ENCODE measurements at regions not wholly inside any gene's neighbourhood (a gene's known extent, or its start where the extent isn't known, plus 50 kb on each side); places are given as distances from the start of the nearest gene placed in this dataset.

DNA sequence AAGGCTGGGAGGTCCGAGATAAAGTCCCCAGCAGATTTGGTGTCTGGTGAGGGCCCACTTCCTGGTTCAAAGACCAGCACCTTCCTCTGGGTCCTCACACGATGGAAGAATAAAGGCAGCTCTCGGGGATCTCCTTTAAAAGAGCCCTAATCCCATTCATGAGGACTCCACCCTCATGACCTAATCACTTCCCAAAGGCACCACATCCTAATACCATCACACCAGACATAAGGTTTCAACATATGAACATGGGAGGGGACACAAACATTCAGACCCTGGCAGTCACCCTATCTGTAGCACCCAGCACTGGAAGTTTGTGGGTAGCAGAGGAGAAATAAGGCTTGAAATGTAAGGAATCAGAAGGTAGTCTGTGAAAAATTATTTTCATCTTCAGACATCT, 112.9 kb upstream of the NOCT start:
- peaks cover 0 to 4% of the 10 kb centered on the region in 2 donors for H3K9me3 ChIP-seq (ENCODE audit: control insufficient read depth in 2 of 2, insufficient read depth in 1 of 2, low read depth in 1 of 2, low read length in 1 of 2)
- H3K27ac ChIP-seq (ENCODE audit: low read depth in 2 of 2, low read length in 1 of 2): no peak overlapping the region
- no peaks in the 10 kb centered on the region for H3K27me3 ChIP-seq (ENCODE audit: control insufficient read depth in 1 of 2, insufficient read depth in 2 of 2, low read length in 2 of 2)
- no peak overlapping the region for H3K4me3 ChIP-seq (ENCODE audit: low read depth in 1 of 2, low read length in 2 of 2)
- 48 to 60% methylated on average over 3 of the region's 3 CpGs for WGBS, 2 donors
- no peaks in the 10 kb centered on the region for H3K4me1 ChIP-seq (ENCODE audit: control insufficient read depth in 2 of 2, insufficient read depth in 2 of 2, low read length in 1 of 2)
- H3K36me3 ChIP-seq (ENCODE audit: control insufficient read depth in 2 of 2, insufficient read depth in 2 of 2, low read length in 1 of 2): no peaks in the 10 kb centered on the region

DNA sequence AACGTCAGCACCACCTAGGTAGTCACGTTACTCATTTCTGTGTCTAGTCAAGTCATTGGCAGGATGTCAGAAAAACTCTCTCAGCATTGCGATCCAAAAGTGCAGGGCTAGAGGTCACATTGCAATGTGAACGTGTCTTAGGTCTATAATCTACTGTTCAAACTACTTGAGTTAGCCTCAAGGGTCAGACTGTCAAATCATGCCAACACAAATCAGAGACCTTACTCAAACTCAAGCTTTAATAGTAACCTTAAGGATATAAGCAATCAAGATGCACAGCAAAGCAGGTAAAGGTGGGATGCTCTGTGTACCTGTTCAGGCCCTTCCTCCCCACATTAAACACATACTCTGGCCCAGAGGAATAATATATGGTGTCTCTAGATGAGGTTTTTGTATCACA, 114.4 kb upstream of the NOCT start:
- H3K36me3 ChIP-seq (ENCODE audit: control insufficient read depth in 2 of 2, insufficient read depth in 2 of 2, low read length in 1 of 2): no peaks in the 10 kb centered on the region
- H3K4me1 ChIP-seq (ENCODE audit: control insufficient read depth in 2 of 2, insufficient read depth in 2 of 2, low read length in 1 of 2): no peaks in the 10 kb centered on the region
- H3K27ac ChIP-seq (ENCODE audit: low read depth in 2 of 2, low read length in 1 of 2): no peak overlapping the region
- no peaks in the 10 kb centered on the region for H3K27me3 ChIP-seq (ENCODE audit: control insufficient read depth in 1 of 2, insufficient read depth in 2 of 2, low read length in 2 of 2)
- no peak overlapping the region for H3K4me3 ChIP-seq (ENCODE audit: low read depth in 1 of 2, low read length in 2 of 2)
- peaks cover 0 to 2% of the 10 kb centered on the region in 2 donors for H3K9me3 ChIP-seq (ENCODE audit: control insufficient read depth in 2 of 2, insufficient read depth in 1 of 2, low read depth in 1 of 2, low read length in 1 of 2)
- 82% methylated on average over 4 of the region's 4 CpGs for WGBS, 2 donors

DNA sequence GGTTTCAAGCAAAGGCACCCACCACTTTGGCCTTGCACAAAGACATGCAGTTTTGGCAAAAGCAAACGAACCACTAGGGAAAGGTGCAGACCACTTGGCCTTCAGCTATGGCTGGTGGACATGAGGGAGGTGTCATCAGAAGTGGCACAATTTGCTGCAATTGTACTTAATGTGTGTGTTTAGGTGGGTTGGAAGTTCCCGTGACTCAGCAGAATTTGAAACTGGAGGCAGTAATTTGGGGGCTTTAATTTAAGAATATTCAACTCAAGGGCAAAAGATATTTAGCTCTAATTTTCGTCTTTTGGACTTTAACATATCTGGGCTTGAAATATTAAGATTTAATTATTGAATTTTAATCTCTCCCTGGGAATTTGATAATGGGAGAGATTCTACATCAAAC, 115.6 kb upstream of the NOCT start:
- H3K4me3 ChIP-seq (ENCODE audit: low read depth in 1 of 2, low read length in 2 of 2): no peak overlapping the region
- no peaks in the 10 kb centered on the region for H3K27me3 ChIP-seq (ENCODE audit: control insufficient read depth in 1 of 2, insufficient read depth in 2 of 2, low read length in 2 of 2)
- WGBS, 2 donors: 71 to 78% methylated on average over 3 of the region's 3 CpGs
- H3K27ac ChIP-seq (ENCODE audit: low read depth in 2 of 2, low read length in 1 of 2): no peak overlapping the region
- no peaks in the 10 kb centered on the region for H3K36me3 ChIP-seq (ENCODE audit: control insufficient read depth in 2 of 2, insufficient read depth in 2 of 2, low read length in 1 of 2)
- H3K9me3 ChIP-seq (ENCODE audit: control insufficient read depth in 2 of 2, insufficient read depth in 1 of 2, low read depth in 1 of 2, low read length in 1 of 2): no peaks in the 10 kb centered on the region
- no peaks in the 10 kb centered on the region for H3K4me1 ChIP-seq (ENCODE audit: control insufficient read depth in 2 of 2, insufficient read depth in 2 of 2, low read length in 1 of 2)

DNA sequence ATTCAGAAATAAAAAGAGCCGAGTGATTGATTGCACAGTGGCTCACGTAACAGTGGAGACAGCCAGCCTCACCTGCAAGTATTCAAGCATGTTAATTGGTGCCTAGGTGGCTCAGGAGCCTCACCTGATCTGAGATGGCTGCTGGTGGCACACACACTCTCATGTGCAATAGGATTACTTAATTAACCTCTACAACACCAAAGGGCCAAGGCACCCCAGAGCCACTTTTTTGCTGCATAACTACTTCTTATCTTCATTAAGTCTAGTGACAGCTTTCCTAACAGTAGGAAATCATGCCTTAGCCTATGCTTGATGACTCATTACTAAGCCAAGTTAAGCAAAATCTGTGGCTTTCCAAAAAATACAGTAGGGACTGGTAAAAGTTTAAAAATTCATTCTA, 117.3 kb upstream of the NOCT start:
- Histone ChIP-seq H3K27me3 (ENCODE audit: control insufficient read depth in 1 of 2, insufficient read depth in 2 of 2, low read length in 2 of 2) (no peaks in the 10 kb centered on the region), H3K4me1 (ENCODE audit: control insufficient read depth in 2 of 2, insufficient read depth in 2 of 2, low read length in 1 of 2) (no peaks in the 10 kb centered on the region), H3K36me3 (ENCODE audit: control insufficient read depth in 2 of 2, insufficient read depth in 2 of 2, low read length in 1 of 2) (no peaks in the 10 kb centered on the region), H3K9me3 (ENCODE audit: control insufficient read depth in 2 of 2, insufficient read depth in 1 of 2, low read depth in 1 of 2, low read length in 1 of 2) (no peaks in the 10 kb centered on the region), H3K4me3 (ENCODE audit: low read depth in 1 of 2, low read length in 2 of 2) (no peak overlapping the region), H3K27ac (ENCODE audit: low read depth in 2 of 2, low read length in 1 of 2) (peak overlapping the region in 1 of 2 donors; percentile 55)
- 32 to 45% methylated on average over 2 of the region's 2 CpGs for WGBS, 2 donors

DNA sequence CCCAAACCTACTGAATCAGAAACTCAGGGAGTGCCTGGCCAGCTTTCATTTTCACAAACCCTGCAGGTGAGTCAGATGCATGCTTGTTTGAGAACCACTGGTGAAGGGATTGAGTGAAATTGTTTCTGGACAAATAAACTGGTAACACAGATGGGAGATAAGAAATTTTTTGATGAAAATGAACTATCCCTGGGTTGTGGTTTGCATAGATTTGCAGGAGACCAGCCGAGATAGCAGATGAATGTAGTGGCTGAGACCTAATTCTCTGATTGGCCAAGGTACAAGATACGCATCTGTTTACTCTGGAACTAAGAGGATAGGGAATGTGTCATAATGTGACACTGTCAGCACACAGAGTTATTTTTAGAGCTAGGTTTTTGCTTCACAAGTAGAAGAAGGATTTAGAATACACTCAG, 117.8 kb upstream of the NOCT start:
- no peak overlapping the region for H3K27ac ChIP-seq (ENCODE audit: low read depth in 2 of 2, low read length in 1 of 2)
- no peaks in the 10 kb centered on the region for H3K4me1 ChIP-seq (ENCODE audit: control insufficient read depth in 2 of 2, insufficient read depth in 2 of 2, low read length in 1 of 2)
- H3K9me3 ChIP-seq (ENCODE audit: control insufficient read depth in 2 of 2, insufficient read depth in 1 of 2, low read depth in 1 of 2, low read length in 1 of 2): no peaks in the 10 kb centered on the region
- no peak overlapping the region for H3K4me3 ChIP-seq (ENCODE audit: low read depth in 1 of 2, low read length in 2 of 2)
- H3K36me3 ChIP-seq (ENCODE audit: control insufficient read depth in 2 of 2, insufficient read depth in 2 of 2, low read length in 1 of 2): no peaks in the 10 kb centered on the region
- H3K27me3 ChIP-seq (ENCODE audit: control insufficient read depth in 1 of 2, insufficient read depth in 2 of 2, low read length in 2 of 2): no peaks in the 10 kb centered on the region
- WGBS, 2 donors: 33 to 34% methylated on average over 2 of the region's 2 CpGs

DNA sequence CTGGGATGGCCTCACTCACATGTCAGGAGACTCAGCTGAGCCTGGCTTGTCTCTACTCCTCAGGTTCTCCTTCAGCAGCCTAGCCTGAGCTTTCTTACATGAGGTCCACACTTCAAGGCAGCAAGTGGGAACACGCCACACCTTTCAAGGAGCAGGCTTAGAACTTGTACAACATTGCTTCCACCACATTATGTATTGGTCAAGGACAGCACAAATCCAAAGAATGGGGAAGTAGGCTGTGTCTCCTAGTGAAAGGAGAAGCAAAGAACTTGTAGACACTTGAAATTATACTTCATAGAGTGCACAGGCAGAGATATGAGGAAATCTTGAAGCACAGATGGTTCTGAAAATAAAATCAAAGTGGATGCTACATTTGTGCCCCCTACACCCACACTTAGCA, 120.9 kb upstream of the NOCT start:
- H3K27me3 ChIP-seq (ENCODE audit: control insufficient read depth in 1 of 2, insufficient read depth in 2 of 2, low read length in 2 of 2): no peaks in the 10 kb centered on the region
- H3K4me1 ChIP-seq (ENCODE audit: control insufficient read depth in 2 of 2, insufficient read depth in 2 of 2, low read length in 1 of 2): no peaks in the 10 kb centered on the region
- H3K36me3 ChIP-seq (ENCODE audit: control insufficient read depth in 2 of 2, insufficient read depth in 2 of 2, low read length in 1 of 2): no peaks in the 10 kb centered on the region
- H3K9me3 ChIP-seq (ENCODE audit: control insufficient read depth in 2 of 2, insufficient read depth in 1 of 2, low read depth in 1 of 2, low read length in 1 of 2): no peaks in the 10 kb centered on the region
- H3K4me3 ChIP-seq (ENCODE audit: low read depth in 1 of 2, low read length in 2 of 2): no peak overlapping the region
- no peak overlapping the region for H3K27ac ChIP-seq (ENCODE audit: low read depth in 2 of 2, low read length in 1 of 2)
- WGBS, 2 donors: 90 to 97% methylated on average over 1 of the region's 1 CpG

DNA sequence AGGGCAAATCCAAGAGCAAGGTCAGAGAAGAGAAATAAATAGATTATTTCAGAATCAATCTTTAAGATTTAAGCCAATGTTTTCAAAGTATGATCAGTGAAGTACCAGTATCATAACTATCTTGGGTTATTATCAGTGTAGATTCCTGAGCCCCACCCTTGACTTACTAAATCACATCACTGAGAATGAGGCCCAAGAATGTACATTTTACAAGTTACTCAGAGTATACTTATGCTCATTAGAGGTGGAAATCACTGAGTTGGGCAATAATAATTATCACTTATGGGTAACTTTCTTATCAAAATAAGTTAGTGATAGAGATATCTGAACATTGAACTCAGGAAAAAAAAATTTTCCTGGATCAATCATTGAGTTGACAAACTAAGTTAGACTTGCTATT, 121.6 kb upstream of the NOCT start:
- H3K27ac ChIP-seq (ENCODE audit: low read depth in 2 of 2, low read length in 1 of 2): no peak overlapping the region
- H3K4me3 ChIP-seq (ENCODE audit: low read depth in 1 of 2, low read length in 2 of 2): no peak overlapping the region
- H3K27me3 ChIP-seq (ENCODE audit: control insufficient read depth in 1 of 2, insufficient read depth in 2 of 2, low read length in 2 of 2): no peaks in the 10 kb centered on the region
- no peaks in the 10 kb centered on the region for H3K9me3 ChIP-seq (ENCODE audit: control insufficient read depth in 2 of 2, insufficient read depth in 1 of 2, low read depth in 1 of 2, low read length in 1 of 2)
- no peaks in the 10 kb centered on the region for H3K4me1 ChIP-seq (ENCODE audit: control insufficient read depth in 2 of 2, insufficient read depth in 2 of 2, low read length in 1 of 2)
- H3K36me3 ChIP-seq (ENCODE audit: control insufficient read depth in 2 of 2, insufficient read depth in 2 of 2, low read length in 1 of 2): no peaks in the 10 kb centered on the region

DNA sequence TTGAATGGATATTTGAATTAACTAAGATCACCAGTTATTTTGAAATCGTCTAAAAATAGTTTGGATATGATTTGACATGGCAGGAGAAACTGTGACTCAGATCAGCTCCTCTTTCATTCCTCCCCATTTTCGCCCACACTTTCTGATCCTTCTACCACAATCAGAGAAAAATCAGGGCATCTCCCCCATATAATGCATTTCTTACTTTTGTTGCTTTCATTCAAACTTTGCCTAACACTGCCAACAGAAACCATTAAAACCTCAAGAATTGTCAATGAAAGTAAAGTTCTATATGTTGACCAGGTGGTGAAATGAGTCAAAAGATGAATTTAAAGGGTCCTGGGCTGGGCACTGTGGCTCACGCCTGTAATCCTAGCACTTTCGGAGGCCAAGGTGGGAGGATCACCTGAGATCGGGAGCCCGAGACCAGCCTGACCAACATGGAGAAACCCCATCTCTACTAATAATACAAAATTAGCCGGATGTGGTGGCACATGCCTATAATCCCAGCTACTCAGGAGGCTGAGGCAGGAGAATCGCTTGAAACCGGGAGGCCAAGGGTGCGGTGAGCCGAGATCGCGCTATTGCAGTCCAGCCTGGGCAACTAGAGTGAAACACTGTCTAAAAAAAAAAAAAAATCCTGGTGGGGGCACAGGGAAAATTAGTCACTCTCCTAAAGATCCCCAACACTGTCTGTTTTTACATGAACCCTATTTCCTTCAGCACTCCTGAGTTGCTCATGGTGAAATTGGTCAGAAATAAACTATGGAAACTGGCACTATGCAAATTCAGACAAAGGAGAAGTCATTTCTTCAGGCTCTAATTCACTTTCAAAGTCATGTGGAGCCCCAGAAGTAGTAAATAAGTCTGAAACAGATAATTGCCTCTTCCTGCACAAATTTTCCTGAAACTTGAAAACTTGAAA, 122.8 kb upstream of the NOCT start:
- H3K36me3 ChIP-seq (ENCODE audit: control insufficient read depth in 2 of 2, insufficient read depth in 2 of 2, low read length in 1 of 2): no peaks in the 10 kb centered on the region
- no peaks in the 10 kb centered on the region for H3K27me3 ChIP-seq (ENCODE audit: control insufficient read depth in 1 of 2, insufficient read depth in 2 of 2, low read length in 2 of 2)
- H3K27ac ChIP-seq (ENCODE audit: low read depth in 2 of 2, low read length in 1 of 2): no peak overlapping the region
- 86 to 89% methylated on average over 13 of the region's 13 CpGs for WGBS, 2 donors
- H3K4me1 ChIP-seq (ENCODE audit: control insufficient read depth in 2 of 2, insufficient read depth in 2 of 2, low read length in 1 of 2): no peaks in the 10 kb centered on the region
- H3K4me3 ChIP-seq (ENCODE audit: low read depth in 1 of 2, low read length in 2 of 2): no peak overlapping the region
- H3K9me3 ChIP-seq (ENCODE audit: control insufficient read depth in 2 of 2, insufficient read depth in 1 of 2, low read depth in 1 of 2, low read length in 1 of 2): no peaks in the 10 kb centered on the region

DNA sequence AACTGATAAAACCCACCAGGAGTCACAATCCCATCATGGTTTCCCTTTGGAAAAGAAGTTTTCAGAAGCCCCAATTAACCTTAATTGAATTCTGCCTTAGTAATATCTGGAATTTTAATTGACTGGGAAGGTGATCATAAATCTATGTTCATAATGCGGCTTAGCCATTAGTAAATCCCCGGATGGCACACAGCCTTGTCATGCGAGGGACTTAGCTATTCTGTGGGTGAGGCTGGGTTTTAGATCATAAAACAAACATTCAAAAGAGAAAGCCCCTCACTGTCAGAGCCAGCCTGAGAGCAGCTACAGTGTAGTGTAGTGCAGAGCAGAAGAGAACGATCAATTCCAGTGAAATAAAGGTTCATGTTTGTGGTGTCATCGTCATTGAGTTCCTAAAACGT, 124.0 kb upstream of the NOCT start:
- no peak overlapping the region for H3K27ac ChIP-seq (ENCODE audit: low read depth in 2 of 2, low read length in 1 of 2)
- no peaks in the 10 kb centered on the region for H3K27me3 ChIP-seq (ENCODE audit: control insufficient read depth in 1 of 2, insufficient read depth in 2 of 2, low read length in 2 of 2)
- H3K36me3 ChIP-seq (ENCODE audit: control insufficient read depth in 2 of 2, insufficient read depth in 2 of 2, low read length in 1 of 2): no peaks in the 10 kb centered on the region
- H3K4me1 ChIP-seq (ENCODE audit: control insufficient read depth in 2 of 2, insufficient read depth in 2 of 2, low read length in 1 of 2): no peaks in the 10 kb centered on the region
- H3K4me3 ChIP-seq (ENCODE audit: low read depth in 1 of 2, low read length in 2 of 2): no peak overlapping the region
- peaks cover 0 to 3% of the 10 kb centered on the region in 2 donors for H3K9me3 ChIP-seq (ENCODE audit: control insufficient read depth in 2 of 2, insufficient read depth in 1 of 2, low read depth in 1 of 2, low read length in 1 of 2)
- WGBS, 2 donors: 52 to 55% methylated on average over 6 of the region's 6 CpGs
